ENCODE measurements at regions not wholly inside any gene's neighbourhood (a gene's known extent, or its start where the extent isn't known, plus 50 kb on each side); places are given as distances from the start of the nearest gene placed in this dataset.

- no peak overlapping the region for H3K4me3 ChIP-seq
- DNase-seq (ENCODE audit: low read depth, low spot score) (no peak), ATAC-seq (no peak), FAIRE-seq (no peak)
- CTCF ChIA-PET: interaction anchor here (0.6 kb wide), 1 partner anchor 954 kb away, joined by 3 read pairs; no protein-coding TSS in a partner anchor
- in situ Hi-C loops (cut with MboI) (no loop called here), intact Hi-C loops (cut with micrococcal nuclease; ENCODE audit: unreplicated experiment) (no loop called here)
- WGBS (ENCODE audit: insufficient coverage, insufficient replicate concordance, low lambda C conversion rate, missing lambda C conversion rate): 0% methylated on average over 1 of the region's 1 CpG
- no peaks in the 10 kb centered on the region for H3K36me3 ChIP-seq (ENCODE audit: control insufficient read depth in 2 of 2, insufficient read depth in 2 of 2, low read length in 1 of 2)
- no TSS peak for BruUV-seq (replicated peaks)
- no peaks in the 10 kb centered on the region for H4K20me1 ChIP-seq (ENCODE audit: control insufficient read depth, insufficient read depth)
- H3K9me3 ChIP-seq (replicated peaks; ENCODE audit: control insufficient read depth, insufficient read depth, low read length): no peaks in the 10 kb centered on the region
- POLR2A ChIA-PET: no interaction called here
- RAD21 ChIA-PET (ENCODE audit: unreplicated experiment): no interaction called here
- SMC1A ChIA-PET (ENCODE audit: uncharacterized antibody, unreplicated experiment): no interaction called here
- no peaks in the 10 kb centered on the region for H3K27me3 ChIP-seq (replicated peaks in 1 of 2; ENCODE audit: control insufficient read depth in 2 of 2, insufficient read depth in 2 of 2, low read length in 1 of 2)
- no peak overlapping the region for H3K4me2 ChIP-seq (ENCODE audit: control insufficient read depth, insufficient read depth)
- no peak overlapping the region for H3K27ac ChIP-seq (ENCODE audit: control insufficient read depth, insufficient read depth)
- H3K4me1 ChIP-seq (ENCODE audit: control insufficient read depth, insufficient read depth, low read length): no peaks in the 10 kb centered on the region
- H3K9ac ChIP-seq (ENCODE audit: control insufficient read depth, insufficient read depth, low read length): no peak overlapping the region
- no peak overlapping the region for H2AFZ ChIP-seq (ENCODE audit: control insufficient read depth, low read depth, low read length)
- H3K79me2 ChIP-seq (ENCODE audit: control insufficient read depth, insufficient read depth, low read length): no peaks in the 10 kb centered on the region
- TF ChIP-seq CHD4 (IDR thresholded peaks at IDR 0.05) (no peak), RCOR1 (conservative IDR thresholded peaks at IDR 0.05; ENCODE audit: low read depth, low read length) (no peak), BCL11A (IDR thresholded peaks at IDR 0.05; ENCODE audit: low read depth, low read length) (no peak), STAT3 (IDR thresholded peaks at IDR 0.05; ENCODE audit: low read depth, low read length) (no peak), ZBTB11 (CRISPR knock-in tag; IDR thresholded peaks at IDR 0.05) (no peak), NFXL1 (IDR thresholded peaks at IDR 0.05; ENCODE audit: borderline replicate concordance) (no peak), NKRF (conservative IDR thresholded peaks at IDR 0.05) (no peak), USF1 (IDR thresholded peaks at IDR 0.05; ENCODE audit: borderline replicate concordance, extremely low read length, insufficient read depth, low read depth, low read length) (no peak), BHLHE40 (IDR thresholded peaks at IDR 0.05; ENCODE audit: borderline replicate concordance in 1 of 2, low read depth in 2 of 2, low read length in 1 of 2) (no peak), ZNF687 (IDR thresholded peaks at IDR 0.05) (no peak), CBX3 (IDR thresholded peaks at IDR 0.05; ENCODE audit: borderline replicate concordance, low read depth) (no peak), EGR1 (IDR thresholded peaks at IDR 0.05; ENCODE audit: borderline replicate concordance in 1 of 2, low read depth in 2 of 2, low read length in 2 of 2) (no peak), PKNOX1 (IDR thresholded peaks at IDR 0.05) (no peak)
Observed at GRCh38 chr9:13809401-13809800, 504.5 kb downstream of the NFIB start.
